NB4 (cell line): ENCODE measurements at regions not wholly inside any gene's neighbourhood (a gene's known extent, or its start where the extent isn't known, plus 50 kb on each side); places are given as distances from the start of the nearest gene placed in this dataset.

Source experiments
- DNase-seq: peaks from one replicate; pipeline ENCODE4 v3.0.0; 2010; ENCODE audit warnings: low read depth
- H3K4me3 ChIP-seq: one replicate; pipeline ENCODE4 v1.5.1; 2011; ENCODE audit warnings: mild to moderate bottlenecking, low read depth, low read length, moderate library complexity
- MYC ChIP-seq: IDR thresholded peaks from 2 replicates; pipeline ENCODE4 v1.6.1; 2011; ENCODE audit warnings: low read depth, low read length
- POLR2A ChIP-seq: IDR thresholded peaks from 2 replicates; pipeline ENCODE4 v1.6.1; 2011; ENCODE audit warnings: mild to moderate bottlenecking; ENCODE audit not compliant: insufficient read length; ENCODE audit errors: extremely low read depth
- TF ChIP-seq, protein P1 (sequence below): IDR thresholded peaks from 2 replicates; pipeline ENCODE4 v1.6.1; 2011; ENCODE audit warnings: low read depth, low read length
- TF ChIP-seq, protein P2 (sequence below): IDR thresholded peaks from one replicate; pipeline ENCODE4 v1.5.1; 2012; ENCODE audit warnings: low read depth, low read length

DNA sequence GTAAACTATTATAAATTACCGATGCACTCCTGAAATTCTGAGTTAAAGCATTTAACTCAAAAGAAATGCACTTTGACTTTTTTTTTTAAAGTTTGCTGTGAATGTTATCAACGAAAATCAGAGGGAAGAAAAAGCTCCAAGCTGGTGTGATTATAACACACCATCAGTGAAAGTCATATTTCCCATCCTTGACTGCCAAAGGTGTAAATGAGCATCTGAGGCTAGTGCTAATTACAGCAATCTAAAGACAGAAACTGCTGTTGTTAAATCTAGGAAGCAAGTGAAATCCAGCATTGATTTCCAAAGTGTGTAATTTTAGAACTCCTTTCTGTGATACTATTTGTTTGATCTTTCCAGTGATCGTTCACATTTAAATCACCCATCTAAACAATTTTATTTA, 1538.8 kb downstream of the TECRL start:
- TF ChIP-seq MYC = no peak
- TF ChIP-seq, protein P1, sequence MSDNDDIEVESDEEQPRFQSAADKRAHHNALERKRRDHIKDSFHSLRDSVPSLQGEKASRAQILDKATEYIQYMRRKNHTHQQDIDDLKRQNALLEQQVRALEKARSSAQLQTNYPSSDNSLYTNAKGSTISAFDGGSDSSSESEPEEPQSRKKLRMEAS = no peak
- no peak for TF ChIP-seq POLR2A
- TF ChIP-seq, protein P2, sequence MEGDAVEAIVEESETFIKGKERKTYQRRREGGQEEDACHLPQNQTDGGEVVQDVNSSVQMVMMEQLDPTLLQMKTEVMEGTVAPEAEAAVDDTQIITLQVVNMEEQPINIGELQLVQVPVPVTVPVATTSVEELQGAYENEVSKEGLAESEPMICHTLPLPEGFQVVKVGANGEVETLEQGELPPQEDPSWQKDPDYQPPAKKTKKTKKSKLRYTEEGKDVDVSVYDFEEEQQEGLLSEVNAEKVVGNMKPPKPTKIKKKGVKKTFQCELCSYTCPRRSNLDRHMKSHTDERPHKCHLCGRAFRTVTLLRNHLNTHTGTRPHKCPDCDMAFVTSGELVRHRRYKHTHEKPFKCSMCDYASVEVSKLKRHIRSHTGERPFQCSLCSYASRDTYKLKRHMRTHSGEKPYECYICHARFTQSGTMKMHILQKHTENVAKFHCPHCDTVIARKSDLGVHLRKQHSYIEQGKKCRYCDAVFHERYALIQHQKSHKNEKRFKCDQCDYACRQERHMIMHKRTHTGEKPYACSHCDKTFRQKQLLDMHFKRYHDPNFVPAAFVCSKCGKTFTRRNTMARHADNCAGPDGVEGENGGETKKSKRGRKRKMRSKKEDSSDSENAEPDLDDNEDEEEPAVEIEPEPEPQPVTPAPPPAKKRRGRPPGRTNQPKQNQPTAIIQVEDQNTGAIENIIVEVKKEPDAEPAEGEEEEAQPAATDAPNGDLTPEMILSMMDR = no peak
- no peak overlapping the region for H3K4me3 ChIP-seq
- no peak for DNase-seq

DNA sequence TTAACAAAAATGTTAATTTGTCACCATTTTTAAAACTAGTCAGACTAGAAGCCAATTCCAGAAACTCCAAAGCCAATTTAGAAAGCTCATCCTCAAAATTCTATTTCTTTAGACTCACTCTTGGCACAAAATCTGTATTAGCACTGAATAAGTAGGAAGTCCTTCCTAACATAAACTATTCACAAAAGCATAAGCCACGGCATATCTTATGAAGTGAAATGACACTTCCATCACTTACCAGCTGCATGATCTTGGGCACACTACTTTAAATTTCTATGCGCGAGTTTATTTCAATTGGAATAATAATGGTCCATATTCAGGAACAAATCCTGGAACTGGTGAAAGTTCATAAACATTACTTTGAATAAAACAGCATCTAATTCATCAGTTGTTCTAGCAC, 1544.0 kb downstream of the TECRL start:
- TF ChIP-seq, protein P2 = no peak
- TF ChIP-seq MYC = no peak
- TF ChIP-seq, protein P1 = no peak
- no peak for TF ChIP-seq POLR2A
- DNase-seq = no peak
- no peak overlapping the region for H3K4me3 ChIP-seq

DNA sequence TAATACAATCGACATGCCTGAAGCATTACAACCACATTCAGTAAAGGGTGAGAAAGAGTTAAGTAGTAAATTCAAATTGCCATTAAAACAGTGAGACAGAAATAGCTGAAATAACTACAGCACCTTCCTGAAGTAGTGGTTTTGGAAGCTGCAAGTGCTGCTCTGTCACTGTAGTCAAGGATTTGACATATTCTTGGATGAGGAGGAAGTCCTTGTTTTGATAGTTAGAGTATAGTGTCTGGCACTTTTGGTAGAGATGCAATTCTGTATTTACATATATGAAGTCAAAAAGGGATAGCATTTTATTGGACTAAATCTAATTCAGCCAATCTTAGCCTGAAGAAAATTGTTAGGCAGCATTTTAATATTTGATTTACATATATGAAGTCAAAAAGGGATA, 1559.6 kb downstream of the TECRL start:
- H3K4me3 ChIP-seq = no peak overlapping the region
- no peak for DNase-seq
- TF ChIP-seq, protein P1 = no peak
- TF ChIP-seq MYC (no peak), POLR2A (no peak)
- TF ChIP-seq, protein P2 = no peak

DNA sequence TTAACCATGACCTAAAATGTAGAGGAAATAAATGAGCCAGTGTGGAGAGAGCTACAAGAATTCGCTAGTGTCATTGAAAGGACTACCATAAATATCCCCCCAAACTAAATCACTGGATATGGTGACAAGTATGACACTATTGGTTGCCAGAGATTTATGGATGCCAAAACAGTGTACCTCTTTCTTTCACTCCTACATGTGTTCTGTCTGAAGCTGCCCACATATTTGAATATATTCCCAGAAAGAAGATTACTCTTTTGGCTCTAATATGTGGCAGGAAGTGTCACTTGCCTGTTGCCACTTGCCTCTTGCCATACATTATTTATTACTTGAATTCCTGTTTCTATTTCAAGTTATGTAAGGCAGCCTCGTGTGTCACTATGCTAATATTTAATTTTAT, 1573.6 kb downstream of the TECRL start:
- no peak overlapping the region for H3K4me3 ChIP-seq
- DNase-seq = no peak
- TF ChIP-seq MYC (no peak), POLR2A (no peak)
- TF ChIP-seq, protein P2 = no peak

DNA sequence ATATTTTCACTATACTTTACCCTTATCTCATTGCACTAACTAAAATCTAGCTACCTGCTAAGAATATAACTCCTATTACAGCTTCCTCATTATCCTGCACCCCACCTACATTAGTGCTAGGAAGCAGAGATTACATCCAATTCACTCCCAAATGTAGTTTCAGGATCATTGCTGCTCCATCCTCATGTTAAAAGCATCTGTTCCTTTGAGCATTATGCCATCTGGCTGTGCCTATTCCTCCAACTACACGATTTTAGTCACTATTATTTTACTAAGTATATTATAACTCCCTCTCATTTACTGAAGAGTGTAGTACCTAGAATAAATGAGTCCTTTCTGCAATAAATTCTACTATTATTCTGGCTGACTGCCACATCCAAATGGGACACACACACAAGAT, 1586.9 kb downstream of the TECRL start:
- no peak overlapping the region for H3K4me3 ChIP-seq
- DNase-seq = no peak
- TF ChIP-seq, protein P2 = no peak
- TF ChIP-seq POLR2A (no peak), MYC (no peak)
- TF ChIP-seq, protein P1 = no peak

DNA sequence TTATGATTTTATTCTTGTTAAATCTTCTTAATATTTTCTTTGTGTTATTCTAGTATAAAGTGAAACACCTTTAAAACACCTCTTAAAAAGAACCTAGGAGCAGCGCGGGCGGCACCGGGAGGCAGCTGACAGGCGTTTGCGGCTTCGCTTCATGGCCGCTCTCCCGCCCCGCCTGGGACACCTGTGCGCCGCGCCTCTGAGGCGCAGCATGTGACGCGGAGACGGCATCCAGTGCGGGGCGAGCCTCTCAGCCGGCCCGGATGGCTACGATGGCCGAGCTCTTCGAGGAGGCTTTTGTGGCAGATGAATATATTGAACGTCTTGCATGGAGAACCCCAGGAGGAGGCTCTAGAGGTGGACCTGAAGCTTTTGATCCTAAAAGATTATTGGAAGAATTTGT, 1592.7 kb downstream of the TECRL start:
- H3K4me3 ChIP-seq = no peak overlapping the region
- DNase-seq = no peak
- TF ChIP-seq POLR2A = no peak
- TF ChIP-seq, protein P1 = no peak
- TF ChIP-seq, protein P2 = no peak
- TF ChIP-seq MYC = no peak
